K562 (cell line): ENCODE measurements at regions not wholly inside any gene's neighbourhood (a gene's known extent, or its start where the extent isn't known, plus 50 kb on each side); places are given as distances from the start of the nearest gene placed in this dataset.

Experiments used
- ATAC-seq: fragments of 200-7000 bp; cut with Tn5 transposase; 3 replicates; pipeline ENCODE4 v1.9.1; 2020; ENCODE audit warnings: moderate library complexity
- BruUV-seq: library from RNA; stranded (reverse); fragments of 400-500 nt; replicated peaks from 2 replicates; lab custom pipeline; 2021; lab: Mats Ljungman, UMichigan
- CTCF ChIA-PET: fragments of 300-600 bp; formaldehyde crosslinking; extraction: SDS; loops from one replicate; lab custom pipeline; 2021; ENCODE audit warnings: low intra/inter-chr PET ratio; lab: Yijun Ruan, JAX
- POLR2A ChIA-PET: fragments of 300-600, 350-650 bp; sonication (Branson Sonifier 250); formaldehyde crosslinking; extraction: SDS; loops from one replicate; lab custom pipeline; 2021; ENCODE audit warnings: antibody characterized with exemption, inconsistent platforms; lab: Yijun Ruan, JAX
- DNase-seq, 4 experiments: peaks; one replicate each; pipeline versions ENCODE4 v3.0.0 to v3.0.0-alpha.2; 2011 to 2018; ENCODE audit warnings: low spot score in 3 of 4, mixed read lengths in 3 of 4; ENCODE audit errors: extremely low read depth in 1 of 4
- FAIRE-seq: peaks from 2 replicates; lab custom pipeline; 2011; peaks lifted over from hg19 to GRCh38; lab: Jason Lieb, UNC
- H2AFZ ChIP-seq: 2 replicates; pipeline ENCODE4 v1.6.0; 2011; ENCODE audit warnings: low read depth, low read length, control low read depth, inconsistent platforms
- H3K27ac ChIP-seq: fragments of 200-600 bp; 3 replicates; pipeline ENCODE4 v1.8.0; 2011; ENCODE audit warnings: low read depth, mild to moderate bottlenecking, control low read depth, inconsistent platforms, low read length, moderate library complexity, mixed read lengths; ENCODE audit errors: extremely low read depth
- H3K27me3 ChIP-seq, 2 experiments: fragments of 300-600 bp in 1 of 2; 2 replicates in 1 of 2; 3 replicates in 1 of 2; pipeline versions ENCODE4 v1.6.0 to v1.8.0; 2011; ENCODE audit warnings: inconsistent platforms in 2 of 2, low read length in 2 of 2, mild to moderate bottlenecking in 1 of 2, mixed read lengths in 1 of 2, moderate library complexity in 1 of 2; ENCODE audit not compliant: control insufficient read depth in 2 of 2, insufficient read depth in 2 of 2
- H3K36me3 ChIP-seq: fragments of 300-600 bp; 3 replicates; pipeline ENCODE4 v1.8.0; 2011; ENCODE audit warnings: mild to moderate bottlenecking, low read length, inconsistent platforms; ENCODE audit not compliant: control insufficient read depth, insufficient read depth
- H3K4me1 ChIP-seq, 2 experiments: fragments of 200-600 bp in 1 of 2; replicated peaks in 1 of 2; 2 replicates in 1 of 2; 3 replicates in 1 of 2; pipeline versions ENCODE4 v1.5.1 to v1.8.0; 2011; ENCODE audit warnings: inconsistent platforms in 2 of 2, low read length in 2 of 2, mild to moderate bottlenecking in 1 of 2, mixed read lengths in 1 of 2, moderate library complexity in 1 of 2; ENCODE audit not compliant: control insufficient read depth in 2 of 2, insufficient read depth in 2 of 2
- H3K4me2 ChIP-seq: 2 replicates; pipeline ENCODE4 v1.6.1; 2011; ENCODE audit warnings: low read length, control low read depth, inconsistent platforms, mixed read lengths; ENCODE audit not compliant: insufficient read depth
- H3K4me3 ChIP-seq: fragments of 200-600 bp; sonication (generic), shearing (Covaris generic); 2 replicates; pipeline ENCODE4 v1.5.1; 2016; ENCODE audit warnings: control low read depth, inconsistent platforms
- H3K79me2 ChIP-seq: fragments of 200-600 bp; 3 replicates; pipeline ENCODE4 v1.8.0; 2011; ENCODE audit warnings: low read length, inconsistent platforms; ENCODE audit not compliant: control insufficient read depth, insufficient read depth
- H3K9ac ChIP-seq, 2 experiments: 2 replicates each; pipeline versions ENCODE4 v1.6.0 to v1.6.1; 2011; ENCODE audit warnings: low read depth in 2 of 2, low read length in 2 of 2, control low read depth in 1 of 2, inconsistent platforms in 1 of 2, mild to moderate bottlenecking in 1 of 2, mixed read lengths in 1 of 2; ENCODE audit not compliant: insufficient read depth in 1 of 2
- H3K9me1 ChIP-seq: one replicate; pipeline ENCODE4 v1.6.0; 2011; ENCODE audit warnings: inconsistent platforms, mild to moderate bottlenecking, low read length, moderate library complexity; ENCODE audit not compliant: control insufficient read depth, insufficient read depth
- H3K9me3 ChIP-seq: replicated peaks from 2 replicates; pipeline ENCODE4 v1.5.1; 2011; ENCODE audit warnings: low read depth, low read length, inconsistent platforms; ENCODE audit not compliant: control insufficient read depth, insufficient read depth
- H4K20me1 ChIP-seq: replicated peaks from 2 replicates; pipeline ENCODE4 v1.6.1; 2011; ENCODE audit warnings: low read length, inconsistent platforms, mixed read lengths; ENCODE audit not compliant: control insufficient read depth, insufficient read depth
- C11orf30 ChIP-seq: fragments of 450-650 bp; IDR thresholded peaks from 2 replicates; pipeline ENCODE4 v1.6.1; 2016; ENCODE audit warnings: low read depth, mild to moderate bottlenecking
- KDM5B ChIP-seq: fragments of 200-600 bp; sonication (generic); IDR thresholded peaks from 2 replicates; pipeline ENCODE4 v1.6.1; 2012; ENCODE audit warnings: low read depth, mild to moderate bottlenecking, moderate library complexity, low read length, control low read depth, inconsistent platforms; ENCODE audit not compliant: insufficient replicate concordance
- NR0B1 ChIP-seq: fragments of 450-650 bp; IDR thresholded peaks from one replicate; pipeline ENCODE4 v1.6.1; 2018; ENCODE audit warnings: mild to moderate bottlenecking, moderate library complexity; ENCODE audit not compliant: partially characterized antibody
- ZBTB5 ChIP-seq: fragments of 450-650 bp; IDR thresholded peaks from 2 replicates; pipeline ENCODE4 v1.6.1; 2017; ENCODE audit warnings: antibody characterized with exemption
- ZNF785 ChIP-seq: fragments of 250-450 bp; sonication (Bioruptor Pico); IDR thresholded peaks from 2 replicates; pipeline ENCODE4 v1.4.0; 2020; ENCODE audit warnings: mild to moderate bottlenecking
- WGBS: fragments of 100-300 bp; shearing (Covaris generic); methylation state at CpG from one replicate; pipeline ENCODE4 v1.1.6; 2016; ENCODE audit warnings: low coverage, mixed read lengths; ENCODE audit not compliant: insufficient coverage; ENCODE audit errors: missing lambda C conversion rate; 5-methylcytosine and 5-hydroxymethylcytosine counted together
- in situ Hi-C: fragments of 300-500 bp; cut with MboI; formaldehyde crosslinking; loops from 4 replicates; pipeline ENCODE4 v1.15.0; 2018; ENCODE audit warnings: inconsistent platforms, mixed read lengths
- intact Hi-C: fragments of 100-400 bp; cut with micrococcal nuclease; formaldehyde crosslinking; loops from 2 replicates; pipeline ENCODE4 v1.14.2; 2022

DNA sequence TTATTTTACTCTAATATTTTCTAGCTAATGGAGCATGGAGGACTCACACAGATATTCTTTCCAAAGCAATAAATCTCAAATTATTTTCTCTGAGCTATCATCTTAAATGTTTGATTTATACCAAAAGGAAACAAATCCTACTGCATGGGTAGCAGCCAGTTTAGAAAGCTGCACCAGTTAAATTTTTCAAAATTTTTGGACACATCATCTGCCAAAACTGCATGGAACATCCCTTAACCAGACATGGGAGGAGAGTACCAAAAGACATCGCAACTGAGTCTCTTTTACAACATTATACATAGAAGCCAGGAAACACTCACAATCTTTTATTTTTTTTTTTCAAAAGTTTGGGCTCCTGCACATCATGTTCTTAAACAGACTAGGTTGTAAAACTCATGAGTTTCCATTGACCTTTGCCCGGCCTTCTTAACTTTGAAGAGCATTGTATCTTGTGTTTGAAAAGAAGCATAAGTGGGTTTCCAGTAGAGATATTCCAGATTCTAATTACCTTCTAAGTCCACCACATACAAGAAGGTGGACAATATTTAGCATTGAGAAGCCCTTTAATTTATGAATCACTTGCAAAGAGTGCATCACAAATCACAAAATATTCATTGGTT, 87.7 kb upstream of the HMGCLL1 start (continued):
- TF ChIP-seq C11orf30 (no peak), NR0B1 (no peak), ZNF785 (CRISPR knock-in tag) (no peak)

DNA sequence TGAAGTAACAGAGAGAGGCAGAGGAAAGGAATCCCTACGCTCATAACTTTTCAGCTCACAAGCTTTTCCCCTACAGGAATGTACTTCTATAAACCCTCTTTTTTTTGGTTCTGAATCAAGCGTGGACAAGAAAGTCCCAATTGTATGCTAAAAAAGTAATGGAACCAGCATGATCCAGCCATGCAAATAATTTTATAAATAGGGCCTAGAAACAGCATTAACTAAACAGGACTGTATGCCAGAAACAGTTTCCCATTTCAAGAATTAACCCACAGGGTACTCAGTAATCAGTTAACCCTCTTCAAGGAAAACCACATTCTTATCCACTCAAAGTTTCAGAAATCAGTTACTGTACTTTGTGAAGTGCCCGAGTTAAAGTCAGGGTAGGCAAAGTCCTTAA, 87.0 kb upstream of the HMGCLL1 start:
- no peaks in the 10 kb centered on the region for H3K36me3 ChIP-seq
- ChIA-PET CTCF (no interaction called here), POLR2A (no interaction called here)
- no peak overlapping the region for H3K4me3 ChIP-seq
- no peaks in the 10 kb centered on the region for H3K27me3 ChIP-seq
- no peak overlapping the region for H3K27ac ChIP-seq
- no peak overlapping the region for H3K9ac ChIP-seq
- 0% methylated on average over 3 of the region's 3 CpGs for WGBS
- intact Hi-C loops (no loop called here), in situ Hi-C loops (no loop called here)
- H3K79me2 ChIP-seq, result no peaks in the 10 kb centered on the region
- ATAC-seq, result no peak
- H3K9me3 ChIP-seq, result no peaks in the 10 kb centered on the region
- H4K20me1 ChIP-seq, result no peaks in the 10 kb centered on the region
- no peak for DNase-seq
- no peak overlapping the region for H2AFZ ChIP-seq
- H3K4me2 ChIP-seq, result no peak overlapping the region
- no peaks in the 10 kb centered on the region for H3K4me1 ChIP-seq
- no TSS peak for BruUV-seq
- H3K9me1 ChIP-seq, result no peaks in the 10 kb centered on the region
- no peak for TF ChIP-seq ZBTB5
- TF ChIP-seq KDM5B, result no peak
- no peak for FAIRE-seq
